ENCODE measurements at regions not wholly inside any gene's neighbourhood (a gene's known extent, or its start where the extent isn't known, plus 50 kb on each side); places are given as distances from the start of the nearest gene placed in this dataset.

GRCh38 chr16:65919145-65919985 is 447.1 kb upstream of the CDH5 start:
- Mint-ChIP-seq H3K4me3 (no peak overlapping the region), H3K27ac (no peak overlapping the region)

DNA sequence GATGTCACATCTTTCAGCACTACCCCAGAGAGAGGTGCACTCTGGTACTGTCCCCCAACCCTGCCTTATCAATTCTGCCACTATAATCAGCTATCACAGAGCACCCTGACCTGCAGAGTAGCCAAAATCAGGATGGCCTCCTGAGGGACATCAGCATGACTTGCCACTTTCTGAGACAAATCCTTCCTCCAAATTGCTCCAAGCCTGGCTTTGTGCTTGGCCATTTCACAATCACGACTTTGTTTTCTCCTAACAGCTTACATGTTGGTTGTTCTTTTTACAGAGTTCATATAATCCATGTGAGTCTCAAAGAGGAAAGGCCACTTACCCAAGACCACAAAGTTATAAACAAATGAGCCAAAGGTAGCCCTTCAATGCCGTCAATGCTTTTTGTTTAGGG is 449.0 kb upstream of the CDH5 start:
- Mint-ChIP-seq H3K27ac (no peak overlapping the region), H3K27me3 (ENCODE audit: low read depth) (peaks cover 5% of the 10 kb centered on the region), H3K9me3 (peaks cover 26% of the 10 kb centered on the region), H3K4me3 (no peak overlapping the region), H3K36me3 (no peaks in the 10 kb centered on the region), H3K4me1 (peaks cover 6% of the 10 kb centered on the region)
- DNase-seq (ENCODE audit: low spot score in 2 of 2, unreplicated experiment in 2 of 2) = no peak
- TF ChIP-seq, protein P1, sequence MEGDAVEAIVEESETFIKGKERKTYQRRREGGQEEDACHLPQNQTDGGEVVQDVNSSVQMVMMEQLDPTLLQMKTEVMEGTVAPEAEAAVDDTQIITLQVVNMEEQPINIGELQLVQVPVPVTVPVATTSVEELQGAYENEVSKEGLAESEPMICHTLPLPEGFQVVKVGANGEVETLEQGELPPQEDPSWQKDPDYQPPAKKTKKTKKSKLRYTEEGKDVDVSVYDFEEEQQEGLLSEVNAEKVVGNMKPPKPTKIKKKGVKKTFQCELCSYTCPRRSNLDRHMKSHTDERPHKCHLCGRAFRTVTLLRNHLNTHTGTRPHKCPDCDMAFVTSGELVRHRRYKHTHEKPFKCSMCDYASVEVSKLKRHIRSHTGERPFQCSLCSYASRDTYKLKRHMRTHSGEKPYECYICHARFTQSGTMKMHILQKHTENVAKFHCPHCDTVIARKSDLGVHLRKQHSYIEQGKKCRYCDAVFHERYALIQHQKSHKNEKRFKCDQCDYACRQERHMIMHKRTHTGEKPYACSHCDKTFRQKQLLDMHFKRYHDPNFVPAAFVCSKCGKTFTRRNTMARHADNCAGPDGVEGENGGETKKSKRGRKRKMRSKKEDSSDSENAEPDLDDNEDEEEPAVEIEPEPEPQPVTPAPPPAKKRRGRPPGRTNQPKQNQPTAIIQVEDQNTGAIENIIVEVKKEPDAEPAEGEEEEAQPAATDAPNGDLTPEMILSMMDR (IDR thresholded peaks at IDR 0.05; ENCODE audit: unreplicated experiment) = no peak

More at GRCh38 chr16:65919145-65919985, 447.1 kb upstream of the CDH5 start:
- H3K4me1 Mint-ChIP-seq = peaks cover 6% of the 10 kb centered on the region
- peaks cover 15% of the 10 kb centered on the region for H3K27me3 Mint-ChIP-seq (ENCODE audit: low read depth)
- H3K36me3 Mint-ChIP-seq = no peaks in the 10 kb centered on the region
- TF ChIP-seq, protein P1 (IDR thresholded peaks at IDR 0.05; ENCODE audit: unreplicated experiment) = no peak
- H3K9me3 Mint-ChIP-seq = peaks cover 11% of the 10 kb centered on the region
- DNase-seq (ENCODE audit: low spot score in 2 of 2, unreplicated experiment in 2 of 2) = no peak

DNA sequence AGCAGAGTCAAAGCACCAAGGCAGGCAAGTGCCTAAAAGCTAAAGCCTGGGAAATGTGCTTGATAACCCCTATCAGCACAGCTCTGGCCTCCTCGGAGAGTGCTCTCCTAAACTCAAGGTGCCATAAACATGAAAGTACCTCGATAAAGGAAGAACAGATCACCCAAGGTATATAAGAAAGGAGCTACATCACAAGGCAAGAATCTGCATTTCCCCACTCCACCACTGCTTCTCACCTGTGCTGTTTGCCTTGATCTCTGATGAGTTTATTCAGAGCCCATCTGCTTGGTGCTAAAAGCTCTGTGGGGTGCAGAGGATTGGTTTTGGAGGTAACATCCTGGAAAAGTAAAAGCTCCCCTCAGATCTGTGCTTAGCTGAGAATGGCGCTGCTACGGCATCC is 449.5 kb upstream of the CDH5 start:
- Mint-ChIP-seq H3K4me3 (no peak overlapping the region), H3K36me3 (no peaks in the 10 kb centered on the region), H3K4me1 (peaks cover 6% of the 10 kb centered on the region), H3K9me3 (peaks cover 26% of the 10 kb centered on the region), H3K27ac (no peak overlapping the region), H3K27me3 (ENCODE audit: low read depth) (peaks cover 5% of the 10 kb centered on the region)
- no peak for DNase-seq (ENCODE audit: low spot score in 2 of 2, unreplicated experiment in 2 of 2)
- TF ChIP-seq, protein P1 (IDR thresholded peaks at IDR 0.05; ENCODE audit: unreplicated experiment) = no peak

GRCh38 chr16:65910291-65910690 is 456.2 kb upstream of the CDH5 start:
- H3K4me1 Mint-ChIP-seq = no peaks in the 10 kb centered on the region
- peaks cover 19% of the 10 kb centered on the region for H3K27me3 Mint-ChIP-seq (ENCODE audit: low read depth)
- no peak overlapping the region for H3K4me3 Mint-ChIP-seq
- H3K27ac Mint-ChIP-seq = no peak overlapping the region
- no peaks in the 10 kb centered on the region for H3K36me3 Mint-ChIP-seq
- DNase-seq (ENCODE audit: low spot score in 2 of 2, unreplicated experiment in 2 of 2) = no peak
- TF ChIP-seq, protein P1 (IDR thresholded peaks at IDR 0.05; ENCODE audit: unreplicated experiment) = no peak
- peaks cover 17% of the 10 kb centered on the region for H3K9me3 Mint-ChIP-seq

GRCh38 chr16:65909310-65910050 is 457.0 kb upstream of the CDH5 start:
- Mint-ChIP-seq H3K4me3 (no peak overlapping the region), H3K4me1 (no peaks in the 10 kb centered on the region), H3K27me3 (ENCODE audit: low read depth) (peaks cover 19% of the 10 kb centered on the region), H3K9me3 (peaks cover 15% of the 10 kb centered on the region), H3K36me3 (no peaks in the 10 kb centered on the region), H3K27ac (no peak overlapping the region)
- TF ChIP-seq, protein P1 (IDR thresholded peaks at IDR 0.05; ENCODE audit: unreplicated experiment) = no peak
- no peak for DNase-seq (ENCODE audit: low spot score in 2 of 2, unreplicated experiment in 2 of 2)

Data from mesothelial cell of epicardium (in vitro differentiated cells).